GM21515 (cell line): ENCODE measurements at regions not wholly inside any gene's neighbourhood (a gene's known extent, or its start where the extent isn't known, plus 50 kb on each side); places are given as distances from the start of the nearest gene placed in this dataset.

ENCODE experiments used
- ATAC-seq: cut with Tn5 transposase; IDR thresholded peaks from one replicate; pipeline ENCODE4 v1.9.1; 2021; ENCODE audit not compliant: unreplicated experiment

GRCh38 chr2:207235621-207236020, 69.9 kb upstream of the KLF7 start:
- ATAC-seq, result no peak

GRCh38 chr2:207236156-207236935, 70.6 kb upstream of the KLF7 start:
- no peak for ATAC-seq

GRCh38 chr2:207238831-207239701, 73.3 kb upstream of the KLF7 start:
- ATAC-seq, result no peak

- ATAC-seq, result no peak
Measured at GRCh38 chr2:207239754-207240494, 74.2 kb upstream of the KLF7 start.

- ATAC-seq, result no peak
Measured at GRCh38 chr2:207240649-207241048, 74.9 kb upstream of the KLF7 start.

- no peak for ATAC-seq
Measured at GRCh38 chr2:207241198-207241597, 75.5 kb upstream of the KLF7 start.

- no peak for ATAC-seq
Measured at GRCh38 chr2:207243601-207244000, 77.9 kb upstream of the KLF7 start.

- no peak for ATAC-seq
Measured at GRCh38 chr2:207244971-207245925, 79.5 kb upstream of the KLF7 start.

GRCh38 chr2:207248702-207249377, 83.1 kb upstream of the KLF7 start:
- no peak for ATAC-seq

GRCh38 chr2:207251022-207251421, 85.3 kb upstream of the KLF7 start:
- ATAC-seq, result no peak

- ATAC-seq, result no peak
Measured at GRCh38 chr2:207251573-207252192, 85.9 kb upstream of the KLF7 start.

GRCh38 chr2:207252416-207252815, 86.7 kb upstream of the KLF7 start:
- ATAC-seq, result no peak

GRCh38 chr2:207252979-207253645, 87.4 kb upstream of the KLF7 start:
- ATAC-seq, result no peak

GRCh38 chr2:207253666-207254345, 88.1 kb upstream of the KLF7 start:
- no peak for ATAC-seq

GRCh38 chr2:207254591-207255464, 89.1 kb upstream of the KLF7 start:
- ATAC-seq, result no peak

GRCh38 chr2:207255565-207256470, 90.1 kb upstream of the KLF7 start:
- ATAC-seq, result no peak
